SH-SY5Y (cell line): ENCODE measurements at regions not wholly inside any gene's neighbourhood (a gene's known extent, or its start where the extent isn't known, plus 50 kb on each side); places are given as distances from the start of the nearest gene placed in this dataset.

ENCODE experiments used
- GATA2 ChIP-seq: IDR thresholded peaks from 2 replicates; pipeline ENCODE4 v1.6.1; 2011; ENCODE audit warnings: mild to moderate bottlenecking, low read depth, low read length
- GATA3 ChIP-seq: IDR thresholded peaks from 2 replicates; pipeline ENCODE4 v1.6.1; 2011; ENCODE audit warnings: low read depth, mild to moderate bottlenecking, low read length, moderate library complexity

GRCh38 chr15:31467361-31467760, 140.7 kb downstream of the KLF13 start:
- TF ChIP-seq GATA2 (no peak), GATA3 (no peak)
